Epidermal melanocyte (primary cell): ENCODE measurements at regions not wholly inside any gene's neighbourhood (a gene's known extent, or its start where the extent isn't known, plus 50 kb on each side); places are given as distances from the start of the nearest gene placed in this dataset.
"Not testable (repeated sequence)": the region's sequence is repeated elsewhere in the genome, so short reads cannot be mapped to it uniquely, and the experiment has no call there.

ENCODE experiments used
- DNase-seq: peaks from one replicate; pipeline ENCODE4 v3.0.0; 2011; ENCODE audit warnings: low spot score; ENCODE audit not compliant: insufficient read length

DNA sequence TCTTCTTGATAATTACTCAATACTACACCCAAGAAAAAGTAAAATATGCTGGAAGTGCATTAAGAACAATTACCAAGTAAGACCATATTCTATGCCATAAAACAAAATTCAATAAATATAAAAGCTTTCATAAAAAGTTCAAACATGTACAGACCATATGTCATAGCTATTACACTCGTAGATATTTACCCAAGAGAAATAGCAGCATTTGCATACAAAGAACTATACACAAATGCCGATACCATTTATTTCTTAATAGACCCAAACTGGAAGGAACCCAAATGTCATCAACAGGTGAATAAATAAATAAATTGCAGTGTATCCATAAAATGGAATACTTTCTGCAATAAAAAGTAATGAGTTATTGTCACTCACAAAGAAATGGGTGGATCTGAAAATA lies 78.3 kb upstream of the SLC16A7 start:
- no peak for DNase-seq

- DNase-seq: no peak
These were observed 94.9 kb upstream of the SLC16A7 start for GRCh38 chr12:59500915-59501314.

- DNase-seq: no peak
These were observed 95.5 kb upstream of the SLC16A7 start for GRCh38 chr12:59500335-59500734.

GRCh38 chr12:59499774-59500173 lies 96.1 kb upstream of the SLC16A7 start:
- no peak for DNase-seq

DNA sequence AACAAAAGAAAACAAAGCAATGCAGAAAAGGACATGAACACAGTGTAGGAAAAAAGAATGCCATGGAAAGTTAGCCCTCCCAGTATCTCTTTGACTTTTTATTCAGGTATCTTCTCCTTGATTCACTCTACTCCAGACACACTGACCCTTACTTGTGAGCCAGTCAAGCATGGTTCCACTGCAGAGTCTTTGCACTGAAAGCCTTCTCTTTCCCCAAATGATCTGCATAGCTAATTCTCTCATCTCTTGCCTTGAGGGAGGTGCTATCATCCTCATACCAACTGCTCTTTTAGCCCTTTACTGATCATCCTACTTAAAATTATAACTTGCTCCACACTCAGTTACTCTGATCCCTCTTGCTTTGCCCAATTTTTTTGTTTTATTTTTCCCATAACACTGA lies 101.2 kb upstream of the SLC16A7 start:
- no peak for DNase-seq

DNA sequence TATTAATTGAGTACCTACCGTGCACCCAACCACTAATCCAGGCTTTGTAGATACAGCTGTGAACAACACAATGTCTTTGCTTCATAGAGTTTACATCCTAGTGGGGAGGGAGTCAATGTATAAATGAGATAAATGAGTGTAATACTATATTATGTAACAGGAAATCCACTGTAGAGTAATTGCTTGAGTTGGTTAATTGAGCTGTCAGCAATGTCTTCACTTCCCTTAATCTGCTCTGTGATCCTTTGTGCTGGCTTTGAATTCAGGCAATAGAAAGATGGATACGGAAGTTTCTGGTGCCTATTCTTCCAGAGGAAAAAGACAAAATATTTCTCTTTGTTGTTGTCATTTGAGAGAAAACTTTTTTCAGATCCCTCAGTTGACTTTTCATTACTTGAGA lies 104.0 kb upstream of the SLC16A7 start:
- no peak for DNase-seq

GRCh38 chr12:59486827-59487226 lies 109.0 kb upstream of the SLC16A7 start:
- no peak for DNase-seq

DNA sequence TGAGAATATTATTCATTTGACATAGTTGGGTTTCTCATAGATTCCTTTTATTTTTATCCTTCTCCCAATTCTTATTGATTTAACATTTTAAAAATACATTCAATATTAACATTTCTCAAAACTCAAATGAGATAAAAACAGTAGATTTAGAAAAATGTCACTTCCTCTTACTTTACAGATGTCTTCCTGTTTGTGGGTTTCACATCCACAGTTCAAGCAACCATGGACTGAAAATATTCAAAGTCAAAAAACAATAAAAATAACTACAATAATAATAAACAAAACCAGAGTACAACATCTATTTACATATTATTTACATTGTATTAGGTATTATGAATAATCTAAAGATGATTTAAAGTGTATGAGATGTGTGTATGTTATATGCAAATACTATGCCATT lies 111.3 kb upstream of the SLC16A7 start:
- no peak for DNase-seq

GRCh38 chr12:59474236-59474635 lies 121.6 kb upstream of the SLC16A7 start:
- DNase-seq: not testable (repeated sequence)

GRCh38 chr12:59472273-59472672 lies 123.6 kb upstream of the SLC16A7 start:
- DNase-seq: no peak

DNA sequence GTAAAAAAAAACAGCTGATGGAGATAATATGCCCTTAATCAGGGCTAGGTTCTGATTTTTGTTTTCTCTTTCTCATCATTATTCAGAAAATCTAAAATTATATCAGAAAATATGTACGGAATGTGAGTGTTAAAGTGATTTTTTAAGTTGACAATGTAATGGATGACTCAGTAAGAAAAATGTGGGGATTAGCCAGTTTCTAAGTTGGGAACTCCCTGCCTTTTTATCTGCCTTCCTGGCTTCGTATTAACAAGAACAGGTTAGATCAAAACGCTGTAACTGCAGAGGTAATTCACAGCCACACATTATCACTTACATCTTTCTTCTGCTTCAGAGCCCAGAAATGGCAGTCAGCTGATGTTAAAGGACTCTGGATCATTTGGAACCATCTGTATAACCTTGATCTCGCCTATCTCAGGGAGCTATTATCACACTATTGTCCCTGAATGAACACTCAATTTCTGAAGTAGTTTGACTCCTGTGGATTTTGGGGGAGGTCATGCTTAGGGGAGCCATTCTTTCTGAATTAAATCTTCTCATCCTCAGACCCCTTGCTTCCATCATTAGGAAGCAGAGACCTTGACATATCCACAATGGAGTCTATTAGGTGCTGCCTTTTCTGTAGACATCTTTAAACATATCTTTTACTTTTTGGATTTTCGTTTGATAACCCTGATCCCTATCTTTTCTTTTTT lies 135.7 kb upstream of the SLC16A7 start:
- no peak for DNase-seq

DNA sequence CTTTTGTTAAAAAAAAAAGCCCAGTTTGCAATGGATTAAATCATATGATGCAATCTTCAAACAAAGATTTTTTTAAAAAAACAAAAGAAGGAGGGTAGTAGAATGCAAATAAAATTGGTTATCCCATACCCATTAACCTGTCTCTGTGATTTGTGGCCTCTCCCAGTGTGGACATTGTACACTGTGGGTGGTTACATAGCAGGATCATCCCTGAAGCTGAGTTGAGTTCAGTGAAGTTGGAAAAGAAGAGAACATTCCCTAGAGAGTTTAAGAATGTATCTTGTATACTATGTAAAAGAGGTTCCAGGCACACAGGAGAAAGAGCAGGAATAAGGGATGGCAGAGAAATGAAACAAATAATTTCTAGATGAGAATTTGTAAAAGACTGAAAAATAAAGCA lies 142.4 kb upstream of the SLC16A7 start:
- no peak for DNase-seq

DNA sequence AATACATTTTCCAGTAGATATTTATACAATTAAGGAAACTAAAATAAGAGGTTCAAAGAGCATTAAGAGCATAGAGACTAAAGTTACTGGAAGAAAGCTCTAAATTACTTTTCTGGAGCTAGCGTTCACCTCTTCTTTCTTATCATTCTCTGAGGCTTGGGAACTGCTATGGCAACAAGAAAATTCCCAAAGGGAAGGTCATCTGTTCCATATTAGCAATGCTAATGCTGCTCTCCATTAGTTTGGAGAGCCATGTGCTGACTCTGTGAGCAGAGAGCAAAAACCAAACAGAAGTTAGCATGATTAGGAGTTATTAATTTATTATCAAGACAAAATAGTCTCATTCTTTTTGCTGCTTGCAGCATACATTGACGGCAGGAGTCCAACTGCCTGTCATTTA lies 143.1 kb upstream of the SLC16A7 start:
- no peak for DNase-seq

GRCh38 chr12:59452259-59452658 lies 143.6 kb upstream of the SLC16A7 start:
- DNase-seq: peak; percentile 24

DNA sequence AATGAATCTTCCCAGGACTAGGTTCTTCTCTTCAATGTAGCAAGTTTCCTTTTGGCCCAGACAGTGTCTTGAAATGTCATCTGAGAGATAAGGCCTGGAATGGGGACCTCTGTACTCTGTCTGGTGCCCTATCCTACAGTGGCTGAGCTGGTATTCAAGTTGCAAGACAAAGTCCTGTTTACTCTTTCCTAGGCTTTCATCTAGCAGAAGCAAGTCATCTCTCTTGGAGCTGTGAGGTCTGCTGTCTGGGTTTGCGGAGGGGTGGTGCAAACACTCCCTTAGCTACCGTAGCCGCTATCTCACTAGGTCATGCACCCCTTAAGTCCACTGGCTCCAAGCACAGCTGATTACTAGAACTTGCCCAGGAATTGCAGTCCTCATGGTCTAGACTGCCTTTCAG lies 149.7 kb upstream of the SLC16A7 start:
- DNase-seq: no peak

DNA sequence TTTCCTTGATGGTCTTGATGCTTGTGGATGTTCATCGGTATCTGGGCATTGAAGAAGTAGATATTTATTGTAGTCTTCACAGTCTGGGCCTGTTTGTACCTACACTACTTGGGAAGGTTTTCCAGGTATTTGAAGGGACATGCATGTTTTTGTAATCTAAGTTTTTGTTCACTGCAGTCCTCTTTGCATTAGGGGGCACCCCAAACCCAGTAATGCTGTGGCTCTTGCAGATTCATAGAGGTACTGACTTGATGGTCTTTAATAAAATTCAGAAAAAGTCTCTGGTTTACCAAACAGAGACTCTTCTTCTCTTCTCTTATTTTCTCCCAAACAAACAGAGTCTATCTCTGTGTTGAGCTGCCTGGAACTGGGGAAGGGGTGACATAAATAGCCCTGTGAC lies 150.9 kb upstream of the SLC16A7 start:
- no peak for DNase-seq

- DNase-seq: no peak
These were observed 163.8 kb upstream of the SLC16A7 start for GRCh38 chr12:59432057-59432456.

DNA sequence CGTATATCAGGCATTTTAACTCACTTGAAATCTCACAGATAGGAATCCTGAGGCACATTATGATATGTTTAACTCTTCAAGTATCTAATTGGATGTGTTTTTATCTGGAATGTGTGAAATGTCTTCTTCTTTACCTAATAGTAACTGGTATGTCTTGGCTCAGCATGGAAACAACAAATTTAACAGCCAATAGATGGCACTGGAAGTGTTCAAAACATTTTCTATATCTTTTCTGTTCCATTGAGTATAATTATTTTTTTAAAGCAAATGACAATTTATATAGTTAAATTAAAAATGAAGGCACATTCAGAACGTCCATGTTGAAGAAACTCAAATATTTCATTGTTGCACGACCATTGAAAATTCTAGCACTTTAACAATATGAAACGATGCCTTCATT lies 164.6 kb upstream of the SLC16A7 start:
- DNase-seq: no peak

GRCh38 chr12:59429766-59430165 lies 166.1 kb upstream of the SLC16A7 start:
- no peak for DNase-seq

DNA sequence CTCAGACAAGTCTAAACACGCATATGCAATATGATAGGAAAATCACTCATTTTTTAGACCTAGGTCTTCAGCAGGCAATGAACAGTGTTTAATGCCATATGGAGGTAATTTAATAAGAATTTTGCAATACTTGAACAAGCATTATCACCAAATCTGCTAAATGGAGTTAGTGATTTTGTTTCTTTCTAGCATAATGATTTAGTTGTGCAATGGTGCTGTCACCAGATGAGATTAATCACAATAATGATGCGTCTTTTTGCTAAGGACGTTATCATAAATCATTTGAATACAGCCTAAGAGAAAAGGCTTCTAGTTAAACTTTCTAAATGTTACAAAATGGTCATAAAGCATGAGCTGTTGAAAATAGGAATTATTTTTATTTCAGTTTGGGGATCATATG lies 170.0 kb upstream of the SLC16A7 start:
- no peak for DNase-seq

- DNase-seq: not testable (repeated sequence)
These were observed 171.2 kb upstream of the SLC16A7 start for GRCh38 chr12:59424666-59425065.

- DNase-seq: no peak
These were observed 181.8 kb upstream of the SLC16A7 start for GRCh38 chr12:59414051-59414450.

GRCh38 chr12:59408431-59408830 lies 187.4 kb upstream of the SLC16A7 start:
- no peak for DNase-seq

GRCh38 chr12:59407799-59408198 lies 188.0 kb upstream of the SLC16A7 start:
- no peak for DNase-seq
